ENCODE measurements at regions not wholly inside any gene's neighbourhood (a gene's known extent, or its start where the extent isn't known, plus 50 kb on each side); places are given as distances from the start of the nearest gene placed in this dataset.
A peak's percentile ranks its signal among the peaks of the same experiment; 100 is the strongest.

DNA sequence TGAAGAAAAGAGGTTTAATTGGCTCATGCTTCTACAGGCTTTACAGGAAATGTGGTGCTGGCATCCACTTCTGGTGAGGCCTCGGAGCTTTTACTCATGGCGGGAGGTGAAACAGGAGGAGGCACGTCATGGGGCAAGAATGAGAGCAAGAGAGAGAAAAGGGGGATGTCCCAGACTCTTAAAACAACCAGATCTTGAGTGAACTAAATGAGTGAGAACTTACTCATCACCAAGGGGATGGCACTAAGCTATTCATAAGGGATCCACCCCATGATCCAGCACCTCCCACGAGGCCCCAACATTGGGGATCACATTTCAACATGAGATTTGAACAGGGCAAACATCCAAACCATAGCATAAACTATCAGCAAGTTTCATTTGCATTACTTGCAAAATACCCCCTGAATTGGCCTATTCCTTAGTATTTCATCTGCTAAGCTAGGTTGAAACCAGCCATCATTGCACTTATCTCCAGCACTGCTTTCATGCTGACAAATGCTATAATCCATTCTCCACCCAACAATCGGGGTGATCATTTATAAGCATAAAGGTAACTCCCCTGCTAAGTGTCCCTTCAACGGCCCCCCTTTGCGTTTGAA, 179.0 kb downstream of the NOC3L start (continued):
- TF ChIP-seq, protein P1, sequence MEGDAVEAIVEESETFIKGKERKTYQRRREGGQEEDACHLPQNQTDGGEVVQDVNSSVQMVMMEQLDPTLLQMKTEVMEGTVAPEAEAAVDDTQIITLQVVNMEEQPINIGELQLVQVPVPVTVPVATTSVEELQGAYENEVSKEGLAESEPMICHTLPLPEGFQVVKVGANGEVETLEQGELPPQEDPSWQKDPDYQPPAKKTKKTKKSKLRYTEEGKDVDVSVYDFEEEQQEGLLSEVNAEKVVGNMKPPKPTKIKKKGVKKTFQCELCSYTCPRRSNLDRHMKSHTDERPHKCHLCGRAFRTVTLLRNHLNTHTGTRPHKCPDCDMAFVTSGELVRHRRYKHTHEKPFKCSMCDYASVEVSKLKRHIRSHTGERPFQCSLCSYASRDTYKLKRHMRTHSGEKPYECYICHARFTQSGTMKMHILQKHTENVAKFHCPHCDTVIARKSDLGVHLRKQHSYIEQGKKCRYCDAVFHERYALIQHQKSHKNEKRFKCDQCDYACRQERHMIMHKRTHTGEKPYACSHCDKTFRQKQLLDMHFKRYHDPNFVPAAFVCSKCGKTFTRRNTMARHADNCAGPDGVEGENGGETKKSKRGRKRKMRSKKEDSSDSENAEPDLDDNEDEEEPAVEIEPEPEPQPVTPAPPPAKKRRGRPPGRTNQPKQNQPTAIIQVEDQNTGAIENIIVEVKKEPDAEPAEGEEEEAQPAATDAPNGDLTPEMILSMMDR (IDR thresholded peaks at IDR 0.05), result no peak
- TF ChIP-seq NRF1 (IDR thresholded peaks at IDR 0.05; ENCODE audit: low read depth, low read length) (no peak), RFX5 (IDR thresholded peaks at IDR 0.05; ENCODE audit: low read length) (no peak), JUND (IDR thresholded peaks at IDR 0.05) (peak; percentile 75), FOXM1 (IDR thresholded peaks at IDR 0.05; ENCODE audit: low read depth) (no peak)
- TF ChIP-seq, protein P2, sequence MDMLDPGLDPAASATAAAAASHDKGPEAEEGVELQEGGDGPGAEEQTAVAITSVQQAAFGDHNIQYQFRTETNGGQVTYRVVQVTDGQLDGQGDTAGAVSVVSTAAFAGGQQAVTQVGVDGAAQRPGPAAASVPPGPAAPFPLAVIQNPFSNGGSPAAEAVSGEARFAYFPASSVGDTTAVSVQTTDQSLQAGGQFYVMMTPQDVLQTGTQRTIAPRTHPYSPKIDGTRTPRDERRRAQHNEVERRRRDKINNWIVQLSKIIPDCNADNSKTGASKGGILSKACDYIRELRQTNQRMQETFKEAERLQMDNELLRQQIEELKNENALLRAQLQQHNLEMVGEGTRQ (IDR thresholded peaks at IDR 0.05; ENCODE audit: borderline replicate concordance, low read depth, low read length), result no peak

DNA sequence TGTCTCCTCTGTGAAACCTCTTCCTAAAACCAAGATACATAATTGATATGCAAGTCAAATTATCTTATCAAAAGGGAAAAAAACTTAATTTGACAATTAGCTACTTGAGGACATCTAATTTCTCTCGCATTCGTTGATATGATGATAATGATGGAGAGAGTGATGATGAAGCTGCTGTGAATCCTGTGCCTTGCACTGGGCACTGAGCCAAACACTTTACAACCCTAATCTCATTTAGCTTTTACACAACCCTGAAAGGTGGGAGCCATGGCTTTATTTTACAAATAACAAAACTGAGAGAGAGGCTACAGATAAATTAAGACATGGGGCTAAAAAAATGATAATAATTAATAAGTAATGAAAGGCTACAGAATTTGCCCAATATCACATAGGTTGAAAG, 176.0 kb downstream of the NOC3L start:
- peak; percentile 11 for DNase-seq

DNA sequence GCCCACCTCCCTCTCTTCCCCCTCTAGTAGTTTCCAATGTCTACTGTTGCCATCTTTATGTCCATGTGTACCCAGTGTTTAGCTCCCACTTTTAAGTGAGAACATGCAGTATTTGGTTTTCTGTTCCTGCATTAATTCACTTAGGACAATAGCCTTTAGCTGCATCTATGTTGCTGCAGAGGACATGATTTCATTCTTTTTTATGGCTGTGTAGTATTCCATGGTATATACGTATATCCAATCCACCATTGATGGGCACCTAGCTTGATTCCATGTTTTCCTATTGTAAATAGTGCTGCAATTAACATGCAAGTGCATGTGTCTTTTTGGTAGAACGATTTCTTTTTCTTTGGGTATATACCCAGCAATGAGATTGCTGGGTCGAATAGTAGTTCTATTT, 170.4 kb downstream of the NOC3L start:
- Histone ChIP-seq H3K36me3 (replicated peaks in 1 of 2; ENCODE audit: control insufficient read depth in 1 of 2, insufficient read depth in 2 of 2, low read length in 1 of 2) (no peaks in the 10 kb centered on the region), H3K79me2 (ENCODE audit: insufficient read depth) (no peaks in the 10 kb centered on the region), H3K4me3 (ENCODE audit: low read depth in 2 of 2, low read length in 1 of 2) (no peak overlapping the region), H3K27ac (ENCODE audit: low read depth in 2 of 2, low read length in 1 of 2) (peak overlapping the region in 1 of 2 experiments; percentile 88; a peak in 1 of 4 replicates), H3K4me2 (no peak overlapping the region; the same call in 1 of the 2 replicates), H2AFZ (ENCODE audit: low read depth) (no peak overlapping the region), H3K9ac (no peak overlapping the region), H3K9me2 (no peaks in the 10 kb centered on the region), H3K9me3 (no peaks in the 10 kb centered on the region), H4K20me1 (ENCODE audit: insufficient read depth) (0 out of 2 replicates have a peak, but pooled peaks cover 2% of the 10 kb centered on the region), H3F3A (replicated peaks; ENCODE audit: insufficient read depth) (peaks cover 19% of the 10 kb centered on the region), H3K4me1 (ENCODE audit: control insufficient read depth in 1 of 2, insufficient read depth in 2 of 2, low read depth in 1 of 2, low read length in 1 of 2) (peaks cover 10 to 21% of the 10 kb centered on the region in 2 experiments; a peak in 3 of 4 replicates), H3K27me3 (ENCODE audit: insufficient read depth) (no peaks in the 10 kb centered on the region)
- CTCF ChIA-PET, result no interaction called here
- POLR2A ChIA-PET, result no interaction called here
- no peak for DNase-seq
- WGBS (ENCODE audit: low lambda C conversion rate), result 83% methylated on average over 3 of the region's 3 CpGs
- TF ChIP-seq NRF1 (IDR thresholded peaks at IDR 0.05; ENCODE audit: low read depth, low read length) (no peak), EP300 (IDR thresholded peaks at IDR 0.05; ENCODE audit: borderline replicate concordance in 1 of 2, low read depth in 1 of 2, low read length in 1 of 2) (no peak), GATA2 (CRISPR knock-in tag; IDR thresholded peaks at IDR 0.05) (no peak), SMC3 (IDR thresholded peaks at IDR 0.05; ENCODE audit: low read depth, low read length) (no peak), JUND (IDR thresholded peaks at IDR 0.05) (no peak), RFX5 (IDR thresholded peaks at IDR 0.05; ENCODE audit: low read length) (no peak)
- TF ChIP-seq, protein P3, sequence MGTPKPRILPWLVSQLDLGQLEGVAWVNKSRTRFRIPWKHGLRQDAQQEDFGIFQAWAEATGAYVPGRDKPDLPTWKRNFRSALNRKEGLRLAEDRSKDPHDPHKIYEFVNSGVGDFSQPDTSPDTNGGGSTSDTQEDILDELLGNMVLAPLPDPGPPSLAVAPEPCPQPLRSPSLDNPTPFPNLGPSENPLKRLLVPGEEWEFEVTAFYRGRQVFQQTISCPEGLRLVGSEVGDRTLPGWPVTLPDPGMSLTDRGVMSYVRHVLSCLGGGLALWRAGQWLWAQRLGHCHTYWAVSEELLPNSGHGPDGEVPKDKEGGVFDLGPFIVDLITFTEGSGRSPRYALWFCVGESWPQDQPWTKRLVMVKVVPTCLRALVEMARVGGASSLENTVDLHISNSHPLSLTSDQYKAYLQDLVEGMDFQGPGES (IDR thresholded peaks at IDR 0.05; ENCODE audit: low read depth, low read length), result no peak
- TF ChIP-seq, protein P4, sequence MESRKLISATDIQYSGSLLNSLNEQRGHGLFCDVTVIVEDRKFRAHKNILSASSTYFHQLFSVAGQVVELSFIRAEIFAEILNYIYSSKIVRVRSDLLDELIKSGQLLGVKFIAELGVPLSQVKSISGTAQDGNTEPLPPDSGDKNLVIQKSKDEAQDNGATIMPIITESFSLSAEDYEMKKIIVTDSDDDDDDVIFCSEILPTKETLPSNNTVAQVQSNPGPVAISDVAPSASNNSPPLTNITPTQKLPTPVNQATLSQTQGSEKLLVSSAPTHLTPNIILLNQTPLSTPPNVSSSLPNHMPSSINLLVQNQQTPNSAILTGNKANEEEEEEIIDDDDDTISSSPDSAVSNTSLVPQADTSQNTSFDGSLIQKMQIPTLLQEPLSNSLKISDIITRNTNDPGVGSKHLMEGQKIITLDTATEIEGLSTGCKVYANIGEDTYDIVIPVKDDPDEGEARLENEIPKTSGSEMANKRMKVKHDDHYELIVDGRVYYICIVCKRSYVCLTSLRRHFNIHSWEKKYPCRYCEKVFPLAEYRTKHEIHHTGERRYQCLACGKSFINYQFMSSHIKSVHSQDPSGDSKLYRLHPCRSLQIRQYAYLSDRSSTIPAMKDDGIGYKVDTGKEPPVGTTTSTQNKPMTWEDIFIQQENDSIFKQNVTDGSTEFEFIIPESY (IDR thresholded peaks at IDR 0.05; ENCODE audit: borderline replicate concordance, low read depth), result no peak
- TF ChIP-seq, protein P5, sequence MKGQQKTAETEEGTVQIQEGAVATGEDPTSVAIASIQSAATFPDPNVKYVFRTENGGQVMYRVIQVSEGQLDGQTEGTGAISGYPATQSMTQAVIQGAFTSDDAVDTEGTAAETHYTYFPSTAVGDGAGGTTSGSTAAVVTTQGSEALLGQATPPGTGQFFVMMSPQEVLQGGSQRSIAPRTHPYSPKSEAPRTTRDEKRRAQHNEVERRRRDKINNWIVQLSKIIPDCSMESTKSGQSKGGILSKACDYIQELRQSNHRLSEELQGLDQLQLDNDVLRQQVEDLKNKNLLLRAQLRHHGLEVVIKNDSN (IDR thresholded peaks at IDR 0.05; ENCODE audit: borderline replicate concordance, low read depth), result no peak

More for the DNA sequence above, 176.0 kb downstream of the NOC3L start:
- no peaks in the 10 kb centered on the region for H3F3A ChIP-seq (replicated peaks; ENCODE audit: insufficient read depth)
- no peaks in the 10 kb centered on the region for H3K9me2 ChIP-seq
- no peaks in the 10 kb centered on the region for H3K27me3 ChIP-seq (ENCODE audit: insufficient read depth)
- ChIA-PET CTCF (no interaction called here), POLR2A (no interaction called here)
- H3K36me3 ChIP-seq (replicated peaks in 1 of 2; ENCODE audit: control insufficient read depth in 1 of 2, insufficient read depth in 2 of 2, low read length in 1 of 2), result no peaks in the 10 kb centered on the region
- H3K27ac ChIP-seq (ENCODE audit: low read depth in 2 of 2, low read length in 1 of 2), result no peak overlapping the region
- 63% methylated on average over 2 of the region's 2 CpGs for WGBS (ENCODE audit: low lambda C conversion rate)
- TF ChIP-seq RAD21 (IDR thresholded peaks at IDR 0.05; ENCODE audit: low read length) (no peak), EP300 (IDR thresholded peaks at IDR 0.05; ENCODE audit: borderline replicate concordance in 1 of 2, low read depth in 1 of 2, low read length in 1 of 2) (0 out of 4 replicates have a peak, but pooled peaks of 1 of the 2 experiments have one; percentile 6), EZH2phosphoT487 (IDR thresholded peaks at IDR 0.05; ENCODE audit: borderline replicate concordance, low read depth) (no peak), MEF2A (IDR thresholded peaks at IDR 0.05; ENCODE audit: borderline replicate concordance, low read depth) (no peak), GATA2 (CRISPR knock-in tag; IDR thresholded peaks at IDR 0.05) (peak; percentile 70), FOSL2 (IDR thresholded peaks at IDR 0.05; ENCODE audit: borderline replicate concordance, low read depth) (no peak)
- H3K9me3 ChIP-seq, result no peaks in the 10 kb centered on the region
- H4K20me1 ChIP-seq (ENCODE audit: insufficient read depth), result no peaks in the 10 kb centered on the region
- no peak overlapping the region for H3K4me2 ChIP-seq
- no peak overlapping the region for H2AFZ ChIP-seq (ENCODE audit: low read depth)
- no peak overlapping the region for H3K9ac ChIP-seq
- H3K79me2 ChIP-seq (ENCODE audit: insufficient read depth), result no peaks in the 10 kb centered on the region
- H3K4me1 ChIP-seq (ENCODE audit: control insufficient read depth in 1 of 2, insufficient read depth in 2 of 2, low read depth in 1 of 2, low read length in 1 of 2), result peaks cover 0 to 8% of the 10 kb centered on the region in 2 experiments; a peak in 1 of 4 replicates
- H3K4me3 ChIP-seq (ENCODE audit: low read depth in 2 of 2, low read length in 1 of 2), result no peak overlapping the region
